IMR-90 (cell line): ENCODE measurements at regions not wholly inside any gene's neighbourhood (a gene's known extent, or its start where the extent isn't known, plus 50 kb on each side); places are given as distances from the start of the nearest gene placed in this dataset.

Experiments used
- ATAC-seq: fragments of 200-7000 bp; cut with Tn5 transposase; 2 replicates; pipeline ENCODE4 v1.9.1; 2020; ENCODE audit warnings: low read depth, mild to moderate bottlenecking, moderate library complexity
- BruUV-seq: library from RNA; stranded (reverse); fragments of 400-500 nt; replicated peaks from 2 replicates; lab custom pipeline; 2021; lab: Mats Ljungman, UMichigan
- CTCF ChIA-PET: fragments of 300-600 bp; formaldehyde crosslinking; extraction: SDS; loops from one replicate; lab custom pipeline; 2021; ENCODE audit warnings: antibody characterized with exemption; lab: Yijun Ruan, JAX
- POLR2A ChIA-PET: fragments of 300-600 bp; sonication (Branson Sonifier 250); formaldehyde crosslinking; loops from one replicate; lab custom pipeline; 2022; ENCODE audit warnings: antibody characterized with exemption; ENCODE audit not compliant: unreplicated experiment; lab: Charles Lee
- DNase-seq: peaks from one replicate; pipeline ENCODE4 v3.0.0; 2013
- H2AFZ ChIP-seq: replicated peaks from 2 replicates; pipeline ENCODE3; 2013; ENCODE audit warnings: low read length, mild to moderate bottlenecking; ENCODE audit not compliant: poor library complexity
- H2AK5ac ChIP-seq: 2 replicates; pipeline ENCODE4 v1.6.1; 2013; ENCODE audit warnings: low read depth, low read length, inconsistent platforms
- H2AK9ac ChIP-seq: replicated peaks from 2 replicates; pipeline ENCODE3; 2013; ENCODE audit warnings: mild to moderate bottlenecking, low read depth, low read length, moderate library complexity; ENCODE audit not compliant: poor library complexity
- H2BK120ac ChIP-seq: 2 replicates; pipeline ENCODE4 v1.6.1; 2013; ENCODE audit warnings: low read depth, low read length, inconsistent platforms
- H2BK15ac ChIP-seq: 3 replicates; pipeline ENCODE4 v1.6.1; 2013; ENCODE audit warnings: low read depth, low read length, inconsistent platforms
- H2BK20ac ChIP-seq: 2 replicates; pipeline ENCODE4 v1.6.1; 2013; ENCODE audit warnings: low read depth, mild to moderate bottlenecking, inconsistent platforms, low read length, moderate library complexity
- H2BK5ac ChIP-seq: 2 replicates; pipeline ENCODE4 v1.6.1; 2013; ENCODE audit warnings: mild to moderate bottlenecking, low read depth, low read length, inconsistent platforms; ENCODE audit not compliant: poor library complexity, severe bottlenecking
- H3K14ac ChIP-seq: replicated peaks from 2 replicates; pipeline ENCODE4 v1.6.1; 2013; ENCODE audit warnings: low read depth, low read length, inconsistent platforms
- H3K18ac ChIP-seq: 2 replicates; pipeline ENCODE4 v1.6.1; 2013; ENCODE audit warnings: low read depth, low read length, control low read depth
- H3K23ac ChIP-seq: 2 replicates; pipeline ENCODE4 v1.6.1; 2013; ENCODE audit warnings: low read depth, low read length, inconsistent platforms
- H3K27ac ChIP-seq: 2 replicates; pipeline ENCODE4 v1.5.1; 2013; ENCODE audit warnings: mild to moderate bottlenecking, control low read depth, low read length; ENCODE audit not compliant: insufficient read depth
- H3K27me3 ChIP-seq: 2 replicates; pipeline ENCODE4 v1.6.1; 2013; ENCODE audit warnings: low read length; ENCODE audit not compliant: control insufficient read depth, insufficient read depth
- H3K36me3 ChIP-seq: 2 replicates; pipeline ENCODE4 v1.6.1; 2013; ENCODE audit warnings: low read length, mixed read lengths; ENCODE audit not compliant: control insufficient read depth, insufficient read depth
- H3K4ac ChIP-seq: 2 replicates; pipeline ENCODE4 v1.6.1; 2013; ENCODE audit warnings: low read depth, low read length, inconsistent platforms
- H3K4me1 ChIP-seq: 2 replicates; pipeline ENCODE4 v1.6.1; 2013; ENCODE audit warnings: low read length, mixed read lengths; ENCODE audit not compliant: control insufficient read depth, insufficient read depth
- H3K4me2 ChIP-seq: 2 replicates; pipeline ENCODE4 v1.6.1; 2013; ENCODE audit warnings: low read depth, mild to moderate bottlenecking, control low read depth, low read length, moderate library complexity
- H3K4me3 ChIP-seq: 2 replicates; pipeline ENCODE4 v1.5.1; 2013; ENCODE audit warnings: low read depth, mild to moderate bottlenecking, control low read depth, low read length, moderate library complexity; ENCODE audit not compliant: insufficient read depth
- H3K56ac ChIP-seq: 2 replicates; pipeline ENCODE4 v1.6.1; 2013; ENCODE audit warnings: low read length, inconsistent platforms; ENCODE audit not compliant: insufficient read depth; ENCODE audit errors: extremely low read depth
- H3K79me1 ChIP-seq, 2 experiments: 2 replicates each; pipeline ENCODE4 v1.6.1; 2013; ENCODE audit warnings: low read length in 2 of 2, inconsistent platforms in 1 of 2, low read depth in 1 of 2
- H3K9ac ChIP-seq: 2 replicates; pipeline ENCODE4 v1.6.1; 2013; ENCODE audit warnings: low read depth, low read length, control low read depth
- H3K9me1 ChIP-seq: 2 replicates; pipeline ENCODE4 v1.6.1; 2013; ENCODE audit warnings: low read length, inconsistent platforms; ENCODE audit not compliant: insufficient read depth
- H3K9me3 ChIP-seq: 2 replicates; pipeline ENCODE4 v1.6.1; 2013; ENCODE audit warnings: low read length; ENCODE audit not compliant: control insufficient read depth, insufficient read depth
- H4K20me1 ChIP-seq: 2 replicates; pipeline ENCODE4 v1.6.1; 2013; ENCODE audit warnings: low read length, inconsistent platforms; ENCODE audit not compliant: insufficient read depth
- H4K5ac ChIP-seq: 2 replicates; pipeline ENCODE4 v1.6.1; 2013; ENCODE audit warnings: mild to moderate bottlenecking, low read depth, low read length, control low read depth
- H4K8ac ChIP-seq, 2 experiments: 2 replicates each; pipeline ENCODE4 v1.6.1; 2013; ENCODE audit warnings: low read depth in 2 of 2, low read length in 2 of 2, control low read depth in 1 of 2, inconsistent platforms in 1 of 2
- H4K91ac ChIP-seq: 2 replicates; pipeline ENCODE4 v1.6.1; 2013; ENCODE audit warnings: low read depth, low read length, inconsistent platforms; ENCODE audit not compliant: insufficient read depth
- CHD1 ChIP-seq: IDR thresholded peaks from 2 replicates; pipeline ENCODE4 v1.6.1; 2012; ENCODE audit warnings: low read depth, low read length, improper control_type of control experiment
- MAFK ChIP-seq: IDR thresholded peaks from 2 replicates; pipeline ENCODE4 v1.6.1; 2012; ENCODE audit warnings: low read depth, low read length, improper control_type of control experiment
- NFE2L2 ChIP-seq: fragments of 150-350 bp; IDR thresholded peaks from 2 replicates; pipeline ENCODE4 v1.6.1; 2016; ENCODE audit warnings: low read depth, mild to moderate bottlenecking, low read length
- RCOR1 ChIP-seq: IDR thresholded peaks from 2 replicates; pipeline ENCODE4 v1.6.1; 2012; ENCODE audit warnings: mild to moderate bottlenecking, low read length, improper control_type of control experiment; ENCODE audit not compliant: insufficient replicate concordance
- SMC3 ChIP-seq: fragments of 150-350 bp; IDR thresholded peaks from 2 replicates; pipeline ENCODE4 v1.6.1; 2016; ENCODE audit warnings: low read depth, mild to moderate bottlenecking, antibody characterized with exemption, low read length, moderate library complexity
- WGBS, 2 experiments: methylation state at CpG; one replicate each; pipeline versions ENCODE4 v1.1.5 to v1.1.7; 2013; ENCODE audit warnings: missing lambda C conversion rate in 2 of 2; ENCODE audit not compliant: insufficient read length in 1 of 2; ENCODE audit errors: extremely low coverage in 2 of 2; 5-methylcytosine and 5-hydroxymethylcytosine counted together
- dilution Hi-C: fragments of 300-500 bp; cut with HindIII; formaldehyde crosslinking; loops from one replicate; pipeline ENCODE4 v1.14.3; 2018; ENCODE audit warnings: low sequenced_read_pairs; ENCODE audit not compliant: unreplicated experiment
- in situ Hi-C: fragments of 300-500 bp; cut with MboI; formaldehyde crosslinking; loops from 3 replicates; pipeline ENCODE4 v1.14.3; 2019; ENCODE audit warnings: low sequenced_read_pairs, inconsistent platforms, mixed read lengths
- intact Hi-C: fragments of 100-400 bp; cut with micrococcal nuclease; formaldehyde crosslinking; loops from 2 replicates; pipeline ENCODE4 v1.10.0; 2022

- no peak overlapping the region for H3K18ac ChIP-seq
- no peak overlapping the region for H4K8ac ChIP-seq
- no peaks in the 10 kb centered on the region for H3K79me1 ChIP-seq
- H4K20me1 ChIP-seq, result no peaks in the 10 kb centered on the region
- no peaks in the 10 kb centered on the region for H3K9me3 ChIP-seq
- peak overlapping the region; percentile 71 for H2AK9ac ChIP-seq
- H3K4ac ChIP-seq, result no peak overlapping the region
- H3K56ac ChIP-seq, result no peak overlapping the region
- H2BK15ac ChIP-seq, result no peak overlapping the region
- H3K9ac ChIP-seq, result no peak overlapping the region
- ATAC-seq (peak; percentile 29), DNase-seq (no peak)
- ChIA-PET POLR2A (no interaction called here), CTCF (no interaction called here)
- no peaks in the 10 kb centered on the region for H3K4me1 ChIP-seq
- no peak overlapping the region for H4K91ac ChIP-seq
- no peak overlapping the region for H3K14ac ChIP-seq
- no peak overlapping the region for H2AFZ ChIP-seq
- H3K23ac ChIP-seq, result no peak overlapping the region
- H3K27ac ChIP-seq, result no peak overlapping the region
- no peak overlapping the region for H3K4me2 ChIP-seq
- no peaks in the 10 kb centered on the region for H3K9me1 ChIP-seq
- H3K36me3 ChIP-seq, result no peaks in the 10 kb centered on the region
- no TSS peak for BruUV-seq
- TF ChIP-seq SMC3 (no peak), NFE2L2 (no peak), MAFK (no peak; the same call in 1 of the 2 replicates), RCOR1 (no peak), CHD1 (no peak)
- H2AK5ac ChIP-seq, result no peak overlapping the region
- H2BK5ac ChIP-seq, result no peak overlapping the region
- WGBS, 2 experiments, result no CpG with 5 or more reads among the region's 3 CpGs
- intact Hi-C loops, result no loop called here
- in situ Hi-C loops, result no loop called here
- H2BK120ac ChIP-seq, result no peak overlapping the region
- dilution Hi-C loops, result no loop called here
- no peak overlapping the region for H4K5ac ChIP-seq
- no peak overlapping the region for H3K4me3 ChIP-seq
- H3K27me3 ChIP-seq, result peaks cover 2% of the 10 kb centered on the region; the same call in 1 of the 2 replicates
- H2BK20ac ChIP-seq, result no peak overlapping the region
These were observed 95.0 kb upstream of the SLC25A48 start for GRCh38 chr5:135739383-135739981.
